ENCODE measurements at regions not wholly inside any gene's neighbourhood (a gene's known extent, or its start where the extent isn't known, plus 50 kb on each side); places are given as distances from the start of the nearest gene placed in this dataset.
"Not testable (repeated sequence)": the region's sequence is repeated elsewhere in the genome, so short reads cannot be mapped to it uniquely, and the experiment has no call there.

DNA sequence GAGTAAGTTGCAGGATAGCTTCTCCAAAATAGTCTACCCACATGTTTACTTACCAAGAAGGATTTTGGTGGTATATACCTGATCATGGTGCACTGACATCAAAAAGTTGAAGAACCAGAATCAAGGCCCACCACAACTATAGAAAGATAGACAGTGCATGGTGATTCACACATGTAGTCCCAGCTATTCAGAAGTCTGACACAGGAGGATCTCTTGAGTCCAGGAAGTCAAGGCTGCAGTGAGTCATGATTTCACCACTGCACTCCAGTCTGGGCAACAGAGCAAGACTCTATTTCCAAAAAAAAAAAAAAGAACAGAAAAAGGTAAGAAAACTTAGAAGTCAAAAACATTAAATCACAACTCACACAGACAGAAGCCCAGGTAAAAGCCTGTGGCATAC is 422.2 kb upstream of the FOXG1 start:
- DNase-seq (ENCODE audit: low spot score), result no peak

DNA sequence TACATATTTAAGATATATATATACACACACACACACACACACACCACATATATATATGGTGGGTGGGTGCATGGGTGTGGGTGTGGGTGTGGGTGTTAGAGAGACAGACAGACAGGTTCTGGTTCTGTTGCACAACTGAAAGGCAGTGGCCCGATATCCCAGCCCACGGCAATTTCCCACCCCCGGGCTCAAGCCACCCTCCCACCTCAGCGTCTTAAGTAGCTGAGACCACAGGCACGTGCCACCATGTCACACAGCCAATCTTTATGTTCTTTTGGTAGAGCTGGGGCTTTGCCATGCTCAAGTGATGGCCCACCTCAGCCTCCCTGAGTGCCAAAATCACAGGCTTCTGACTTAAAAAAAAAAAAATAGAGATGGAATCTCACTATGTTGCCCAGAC is 417.8 kb upstream of the FOXG1 start:
- DNase-seq (ENCODE audit: low spot score), result no peak

DNA sequence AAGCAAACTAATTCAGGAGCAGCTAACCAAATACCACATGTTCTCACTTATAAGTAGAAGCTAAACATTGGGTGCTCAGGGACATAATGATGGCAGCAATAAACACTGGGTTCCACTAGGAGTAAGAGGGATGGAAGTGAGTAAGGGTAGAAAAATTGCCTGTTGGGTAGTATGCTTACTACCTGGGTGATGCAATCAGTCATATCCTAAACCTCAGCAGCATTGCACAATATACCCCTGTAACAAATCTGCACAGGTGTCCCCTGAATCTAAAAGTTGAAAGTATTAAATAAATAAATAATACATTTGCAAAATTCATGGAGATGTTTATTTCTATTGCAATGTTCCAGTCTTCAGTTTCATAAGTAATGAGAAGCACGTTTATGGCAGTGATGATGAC is 409.8 kb upstream of the FOXG1 start:
- no peak for DNase-seq (ENCODE audit: low spot score)

DNA sequence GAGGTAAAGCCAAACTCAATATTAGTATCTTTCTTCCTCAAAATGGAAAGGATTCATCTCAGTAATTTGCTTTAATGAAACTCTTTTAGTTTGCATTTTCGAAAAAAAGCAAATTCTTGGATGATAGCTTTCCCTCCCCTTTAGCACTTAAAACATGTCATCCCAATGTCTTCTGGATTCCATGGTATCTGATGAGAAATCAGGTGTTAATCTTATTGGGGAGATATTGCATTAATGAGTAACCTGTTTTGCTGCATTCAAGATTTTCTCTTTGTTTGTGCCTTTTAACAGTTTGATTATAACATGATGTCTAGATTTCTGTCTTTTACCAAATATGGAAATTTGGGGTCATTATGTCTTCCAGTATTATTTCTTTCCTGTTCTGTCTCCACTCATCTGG is 405.1 kb upstream of the FOXG1 start:
- DNase-seq (ENCODE audit: low spot score), result no peak

DNA sequence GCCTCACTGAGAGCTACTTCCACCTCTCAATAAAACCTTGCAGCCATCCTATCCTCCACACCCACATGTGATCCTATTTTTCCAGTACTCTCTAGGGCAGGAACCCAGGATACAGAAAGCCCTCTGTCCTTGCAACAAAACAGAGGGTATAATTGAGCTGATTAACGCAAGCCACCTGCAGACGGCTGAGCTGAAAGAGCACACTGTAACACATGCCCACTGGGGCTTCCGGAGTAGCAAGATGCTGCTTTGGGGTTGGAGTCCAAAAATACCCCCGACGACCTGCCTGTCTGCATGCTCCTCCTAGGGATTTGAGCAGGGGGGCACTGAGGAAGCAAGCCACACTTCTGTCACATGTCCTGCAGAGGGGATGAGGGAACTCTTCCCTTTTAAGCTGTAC is 401.1 kb upstream of the FOXG1 start:
- DNase-seq (ENCODE audit: low spot score), result no peak

DNA sequence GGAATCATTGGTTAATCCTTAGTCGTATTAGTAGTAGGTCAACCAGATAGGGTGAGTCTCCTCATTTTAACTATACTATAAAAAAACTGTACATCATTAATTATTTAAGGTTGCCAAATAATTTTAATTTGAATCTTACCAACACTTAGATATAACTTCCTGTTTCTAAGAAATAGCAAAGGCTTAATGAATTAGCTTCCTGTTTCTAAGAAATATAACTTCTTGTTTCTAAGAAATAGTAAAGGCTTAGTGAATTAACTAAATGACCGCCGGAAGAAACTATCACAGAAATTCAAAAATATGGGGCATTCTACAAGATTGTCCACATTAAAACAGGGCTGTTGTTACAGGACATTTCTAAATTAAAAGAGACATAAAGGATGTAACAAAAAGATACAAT is 392.9 kb upstream of the FOXG1 start:
- no peak for DNase-seq (ENCODE audit: low spot score)

DNA sequence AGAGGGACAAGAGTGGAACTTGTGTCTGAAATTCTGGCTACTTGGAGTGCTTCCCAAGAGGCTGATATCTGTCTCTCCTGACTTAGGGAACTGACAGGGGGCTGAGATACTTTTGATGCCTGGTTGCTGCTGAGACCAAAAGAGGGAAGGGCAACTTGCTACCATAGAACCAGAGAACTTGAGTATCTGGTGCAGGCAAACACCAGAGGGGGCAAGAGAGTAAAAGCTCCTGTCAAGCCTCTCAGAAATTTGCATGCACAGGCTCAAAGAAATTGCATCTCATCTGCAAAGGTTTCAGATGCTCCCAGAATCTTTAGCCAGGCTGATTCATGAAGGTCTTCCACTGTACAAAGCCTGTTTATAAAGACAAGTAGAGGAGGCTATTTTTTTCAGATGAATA is 391.3 kb upstream of the FOXG1 start:
- DNase-seq (ENCODE audit: low spot score), result no peak

DNA sequence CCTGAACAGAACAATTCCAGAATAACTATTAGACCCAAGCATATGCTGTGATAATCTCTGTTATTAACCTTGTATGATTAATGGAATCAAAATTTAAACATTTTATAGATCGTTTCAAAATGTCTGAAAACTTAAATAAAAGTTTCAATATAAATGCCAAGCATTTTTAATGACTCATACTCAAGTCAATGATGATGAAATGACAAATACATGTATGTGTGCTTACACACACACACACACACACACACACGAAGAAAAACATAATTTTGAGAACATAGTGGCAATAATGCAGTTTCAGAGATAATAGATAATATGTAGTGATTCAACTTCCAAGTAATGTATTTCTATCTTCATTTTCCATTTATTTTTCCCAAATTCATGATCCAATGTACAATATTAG is 384.9 kb upstream of the FOXG1 start:
- no peak for DNase-seq (ENCODE audit: low spot score)

DNA sequence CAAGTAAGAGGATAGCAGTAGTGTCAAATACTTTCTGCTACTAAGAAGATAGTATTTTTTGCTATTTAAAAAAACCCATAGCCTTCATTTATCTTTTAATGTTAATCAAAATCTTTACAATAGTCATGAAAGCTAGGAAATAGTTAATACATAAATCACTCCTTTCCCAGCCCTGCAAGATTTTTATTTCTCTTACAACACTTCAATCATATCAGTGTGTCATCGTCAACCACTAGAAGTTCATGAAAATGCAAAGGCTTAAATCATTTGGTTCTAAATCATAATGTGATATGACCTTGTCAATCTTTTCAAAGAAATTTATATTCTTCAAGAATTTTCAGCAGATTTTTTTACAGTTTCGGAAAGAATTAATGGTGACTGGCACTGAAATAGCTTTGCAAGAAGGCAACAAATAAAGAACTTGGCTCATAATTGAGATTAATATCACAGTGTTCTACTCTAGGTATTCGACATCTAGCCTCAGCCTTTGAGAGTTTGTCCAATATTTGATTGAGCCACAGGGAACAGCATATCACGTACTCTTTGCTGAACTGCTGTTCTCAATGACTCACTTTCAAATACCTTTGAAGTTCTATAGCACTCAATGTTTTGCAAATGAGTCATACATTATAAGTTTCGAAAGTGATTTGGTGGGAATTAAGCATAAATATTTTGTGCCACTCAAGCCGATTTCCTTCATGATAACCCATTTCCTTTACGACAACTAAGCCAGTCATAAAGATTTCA is 384.0 kb upstream of the FOXG1 start:
- DNase-seq (ENCODE audit: low spot score), result peak; percentile 53

DNA sequence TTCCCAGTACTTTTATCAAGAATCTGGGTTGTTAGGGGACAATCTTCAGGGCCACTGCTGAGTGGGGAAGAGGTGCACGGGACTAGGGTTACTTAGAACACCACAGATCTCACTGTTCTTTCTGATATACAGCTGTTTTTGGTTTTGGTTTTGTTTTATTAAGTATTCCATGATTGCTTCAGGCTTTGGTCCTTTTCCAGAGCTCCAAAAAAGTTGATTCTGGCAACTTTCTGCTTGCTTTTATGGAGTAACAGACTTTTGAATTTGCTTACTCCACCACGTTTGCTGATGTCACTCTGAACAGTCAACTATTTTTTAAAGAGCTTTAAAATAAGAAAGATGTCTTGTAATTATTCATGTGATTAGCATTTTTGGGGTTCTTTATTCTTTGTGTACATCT is 368.1 kb upstream of the FOXG1 start:
- DNase-seq (ENCODE audit: low spot score), result no peak

DNA sequence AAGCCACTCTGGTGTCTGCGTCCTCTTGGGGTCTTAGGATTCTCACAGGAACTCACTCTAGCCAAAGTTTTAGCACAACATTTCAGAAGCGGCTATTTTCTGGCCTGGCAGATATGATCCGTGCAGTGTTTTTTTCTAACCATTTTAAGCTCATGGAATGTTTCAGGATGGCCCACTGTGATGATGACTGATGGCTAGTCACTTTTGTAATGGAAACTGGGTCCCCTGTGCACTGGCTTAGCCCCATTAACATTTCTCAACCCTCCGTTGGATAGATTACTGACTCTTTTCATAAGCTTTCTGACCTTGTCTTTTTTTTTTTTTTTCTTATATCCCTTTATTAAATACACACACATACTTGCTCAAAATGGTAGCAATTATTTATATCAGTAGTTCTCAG is 364.9 kb upstream of the FOXG1 start:
- DNase-seq (ENCODE audit: low spot score), result not testable (repeated sequence)

DNA sequence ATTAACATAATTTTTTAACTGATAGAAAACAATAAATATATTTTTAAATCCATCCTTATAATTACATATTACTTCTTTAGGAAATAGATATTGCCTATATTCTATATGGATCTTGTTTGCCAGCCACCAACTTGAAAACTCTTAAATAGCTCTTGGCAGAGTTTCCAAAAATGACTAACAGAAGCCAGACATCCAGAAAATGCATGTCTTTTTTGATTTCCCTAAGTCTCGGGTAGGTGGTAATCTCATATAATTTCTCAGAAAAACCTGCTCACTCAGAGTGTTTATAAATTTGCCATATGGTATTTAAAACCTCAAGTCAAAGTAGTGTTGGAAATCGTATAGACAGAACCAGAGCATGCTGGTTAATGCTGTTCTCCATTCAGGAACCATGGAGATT is 360.4 kb upstream of the FOXG1 start:
- DNase-seq (ENCODE audit: low spot score), result no peak

DNA sequence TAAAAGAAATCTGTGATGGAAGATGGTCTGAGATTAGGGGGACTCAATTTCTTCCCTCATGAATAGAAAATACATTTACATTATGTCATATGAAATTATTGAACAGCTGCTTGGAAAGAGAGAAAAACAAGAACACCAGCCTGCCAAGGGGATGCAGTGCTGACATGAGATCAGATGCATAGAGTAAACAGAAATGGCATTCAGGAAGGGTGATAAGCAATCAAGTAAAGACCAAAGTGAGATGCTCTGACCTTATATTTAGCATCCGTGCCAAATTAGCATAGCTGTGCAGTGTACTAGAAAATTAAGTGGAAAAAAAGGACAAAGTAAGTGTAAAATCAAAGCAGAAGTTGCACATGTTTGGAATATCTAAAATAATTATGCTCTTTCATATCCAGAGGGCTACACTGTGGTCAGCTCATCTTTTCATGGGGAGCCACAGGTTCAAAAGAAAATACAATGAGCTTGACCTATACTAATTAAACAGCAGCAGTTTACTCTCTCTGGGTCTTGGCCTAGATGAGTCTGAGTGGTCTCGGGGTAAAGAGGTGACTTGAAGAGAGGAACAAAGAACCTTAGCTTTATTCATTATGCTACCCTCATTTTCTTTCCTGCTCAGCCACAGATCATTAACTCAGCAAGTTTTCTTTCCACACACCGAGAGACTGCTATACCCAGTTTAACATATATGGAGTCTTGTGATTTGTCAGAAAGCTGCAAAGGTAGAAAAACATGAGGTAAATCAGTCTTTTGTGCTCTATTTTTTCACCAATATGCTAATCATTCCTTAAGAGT is 359.4 kb upstream of the FOXG1 start:
- no peak for DNase-seq (ENCODE audit: low spot score)

DNA sequence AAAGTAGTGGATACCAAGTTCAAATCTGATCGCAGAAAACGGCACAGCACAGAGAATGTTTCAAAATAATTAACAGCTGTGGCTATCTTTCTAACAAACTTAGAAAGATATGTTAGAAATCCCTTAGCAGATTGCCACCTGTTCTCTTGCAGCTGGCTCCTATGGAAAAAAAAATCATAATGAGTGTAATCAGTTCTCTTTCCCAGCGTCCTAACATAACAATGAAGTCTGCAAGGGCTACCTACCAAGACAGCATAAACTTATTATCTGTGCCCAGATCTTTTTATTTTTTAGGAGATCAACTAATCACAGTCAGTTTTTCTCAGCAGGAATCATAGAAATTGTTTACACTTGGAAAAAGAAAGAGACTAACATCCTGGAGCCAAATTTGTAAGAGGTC is 358.6 kb upstream of the FOXG1 start:
- DNase-seq (ENCODE audit: low spot score), result no peak

DNA sequence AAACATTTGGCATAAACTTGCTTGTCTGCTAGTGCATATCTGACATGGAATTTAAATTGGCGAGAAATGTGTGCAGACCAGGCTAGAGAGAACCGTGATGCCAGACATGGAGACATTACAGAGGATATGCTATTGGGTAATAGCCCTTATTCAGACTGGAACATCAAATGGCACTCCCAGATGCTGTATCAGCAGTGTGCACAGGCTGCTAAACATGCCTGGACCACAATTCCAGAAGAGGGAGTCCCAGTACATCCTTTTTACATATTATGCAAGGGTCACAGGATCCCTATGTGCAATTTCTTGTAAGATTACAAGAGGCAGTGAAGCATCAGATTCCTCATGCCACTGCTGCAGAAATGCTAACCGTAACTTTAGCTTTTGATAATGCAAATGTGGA is 354.5 kb upstream of the FOXG1 start:
- no peak for DNase-seq (ENCODE audit: low spot score)

DNA sequence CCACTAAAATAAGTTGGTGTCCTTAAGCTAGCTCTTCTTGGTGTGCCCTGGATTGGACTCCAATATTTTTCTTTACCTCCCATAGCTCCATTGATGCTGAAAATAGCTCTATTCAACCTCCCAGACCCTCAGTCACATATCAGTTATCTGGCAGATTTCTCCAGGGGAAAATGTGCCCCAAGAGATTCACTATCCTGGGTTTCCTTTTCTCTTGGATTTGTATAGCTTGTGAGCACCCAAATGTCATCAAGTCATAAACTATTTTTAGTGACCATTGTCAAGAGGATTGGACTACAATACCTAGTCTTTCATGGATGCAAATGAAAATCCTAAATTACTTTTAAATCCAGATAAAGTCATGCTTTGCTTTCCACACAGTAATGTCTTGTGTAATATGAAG is 339.6 kb upstream of the FOXG1 start:
- no peak for DNase-seq (ENCODE audit: low spot score)

DNA sequence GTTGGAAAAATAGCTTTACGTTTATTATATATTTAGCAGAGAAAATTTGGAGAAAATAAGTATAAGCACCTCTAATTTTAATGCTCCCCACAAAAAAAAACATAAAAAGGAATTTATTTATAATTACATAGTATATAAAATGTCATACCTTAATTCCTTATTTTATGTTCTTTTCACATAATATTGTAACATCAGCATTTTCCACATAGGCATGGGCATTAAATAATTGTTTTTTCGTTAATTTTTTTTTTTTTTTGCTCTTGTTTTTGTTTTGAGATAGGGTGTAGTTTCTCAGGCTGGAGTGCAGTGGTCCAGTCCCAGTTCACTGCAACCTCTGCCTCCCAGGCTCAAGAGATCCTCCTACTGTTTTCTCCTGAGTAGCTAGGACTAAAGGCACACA is 329.8 kb upstream of the FOXG1 start:
- no peak for DNase-seq (ENCODE audit: low spot score)

DNA sequence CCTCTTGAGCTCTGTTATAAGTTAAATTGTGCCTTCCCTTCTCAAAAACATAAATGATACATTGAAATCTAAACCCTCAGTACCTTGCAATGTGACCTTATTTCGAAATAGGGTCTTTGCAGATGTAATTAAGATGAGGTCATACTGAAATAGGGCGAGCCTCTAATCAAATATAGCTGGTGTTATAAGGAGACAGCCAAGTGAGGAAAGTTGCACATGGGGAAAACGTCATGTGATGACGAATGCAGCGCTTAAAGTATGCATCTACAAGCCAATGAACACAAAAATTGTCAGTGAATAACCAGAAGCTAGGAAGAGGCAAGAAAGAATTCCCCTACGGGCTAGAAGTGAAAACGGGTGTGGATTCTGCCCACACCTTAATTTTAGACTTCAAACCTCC is 305.2 kb upstream of the FOXG1 start:
- DNase-seq (ENCODE audit: low spot score), result no peak

DNA sequence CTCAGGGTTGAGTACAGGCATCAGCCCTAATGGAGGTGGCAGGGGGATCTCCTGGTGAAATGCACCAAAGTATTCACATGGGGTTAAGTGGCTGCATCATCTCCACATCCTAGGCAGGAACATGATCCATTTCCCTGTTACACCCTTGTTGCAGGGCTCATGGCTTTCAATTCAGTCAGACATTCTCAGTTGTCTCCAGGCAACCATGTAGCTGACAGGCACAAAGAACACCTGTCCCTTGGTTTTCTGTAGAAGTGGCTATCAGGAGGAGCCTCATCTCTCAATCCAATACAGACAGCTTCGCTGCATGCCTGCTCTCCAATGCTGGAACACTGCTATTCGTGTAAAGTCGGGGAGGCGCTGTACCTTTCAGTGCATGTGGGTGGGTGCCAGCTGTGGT is 299.0 kb upstream of the FOXG1 start:
- DNase-seq (ENCODE audit: low spot score), result no peak

DNA sequence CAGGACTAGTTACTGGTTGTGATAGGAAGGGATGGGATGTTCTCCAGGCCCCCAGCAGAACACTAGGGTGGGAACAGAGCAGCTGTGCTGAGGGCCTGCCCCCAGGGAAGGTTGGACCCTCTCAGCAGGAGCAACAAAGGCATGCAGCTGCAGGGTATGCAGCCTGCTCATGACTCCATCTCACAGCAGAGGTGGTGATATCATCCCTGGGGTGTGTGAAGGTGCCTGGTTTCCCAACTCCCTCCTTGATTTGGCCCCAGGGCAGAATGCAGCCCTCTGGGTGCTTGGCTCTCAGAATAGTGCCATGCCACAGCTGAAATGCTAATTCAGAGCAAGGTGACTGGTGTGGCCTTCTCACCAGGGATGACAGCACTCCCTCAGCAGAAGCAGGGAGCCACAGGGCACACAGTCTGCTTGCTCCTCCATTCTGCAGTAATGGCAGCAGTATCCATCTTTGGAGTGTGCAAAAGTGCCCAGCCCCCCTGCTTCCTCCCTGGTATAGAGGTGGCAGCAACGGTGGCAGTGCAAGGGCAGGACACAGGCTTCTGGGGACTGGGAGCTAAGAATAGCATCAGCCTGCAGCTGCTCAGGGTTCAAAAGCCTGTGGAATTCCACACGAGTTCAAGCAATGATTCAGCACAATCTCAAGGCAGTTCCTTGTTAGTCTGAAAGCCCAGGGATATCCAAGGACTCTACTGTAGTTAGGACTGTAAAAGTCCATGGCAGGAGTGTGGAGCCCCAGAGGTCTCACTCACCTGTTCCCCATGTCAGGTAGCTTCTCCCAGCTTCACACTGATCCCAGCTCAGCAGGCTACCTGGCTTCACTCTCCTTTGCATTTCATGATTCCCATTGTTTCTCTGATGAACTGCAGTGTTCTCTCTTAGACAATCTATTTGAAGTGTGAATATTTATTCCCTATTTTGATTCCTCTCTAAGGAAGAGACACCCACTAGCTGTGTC is 298.1 kb upstream of the FOXG1 start:
- DNase-seq (ENCODE audit: low spot score), result no peak

DNA sequence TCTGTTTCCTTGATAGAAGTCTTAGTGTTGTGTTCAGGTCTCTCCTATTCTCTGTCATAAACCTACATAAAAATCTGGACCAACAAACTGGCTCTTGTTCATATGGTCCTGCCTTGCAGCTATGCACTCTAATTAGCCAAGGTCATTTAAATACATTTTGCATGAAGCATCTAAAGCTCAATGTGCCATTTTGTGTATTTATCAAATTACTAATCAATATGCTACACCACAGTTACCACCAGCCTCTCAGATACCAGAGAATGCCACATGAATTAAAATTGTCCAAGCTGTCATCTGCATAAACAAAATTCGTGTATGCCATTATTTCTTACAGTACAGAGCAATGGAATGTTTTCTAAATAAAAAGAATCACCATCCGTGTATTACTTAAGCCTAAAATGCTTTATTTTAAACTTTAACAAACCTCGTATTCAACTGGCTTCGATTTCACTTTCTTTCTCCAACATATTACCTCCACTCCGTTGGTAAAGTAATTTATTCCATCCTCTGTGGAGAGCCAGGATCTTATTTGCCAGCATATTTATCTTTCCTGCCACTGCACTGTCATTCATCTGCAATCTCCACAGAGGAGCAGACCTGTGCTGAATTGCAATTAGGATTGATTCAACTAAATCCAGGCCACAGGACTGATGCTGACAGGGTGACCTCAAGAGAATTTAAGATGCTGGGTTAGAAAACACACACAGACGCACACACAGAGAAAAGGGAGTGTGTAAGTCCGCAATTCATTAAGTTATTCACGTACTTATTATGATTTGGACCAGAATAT is 284.1 kb upstream of the FOXG1 start:
- no peak for DNase-seq (ENCODE audit: low spot score)

DNA sequence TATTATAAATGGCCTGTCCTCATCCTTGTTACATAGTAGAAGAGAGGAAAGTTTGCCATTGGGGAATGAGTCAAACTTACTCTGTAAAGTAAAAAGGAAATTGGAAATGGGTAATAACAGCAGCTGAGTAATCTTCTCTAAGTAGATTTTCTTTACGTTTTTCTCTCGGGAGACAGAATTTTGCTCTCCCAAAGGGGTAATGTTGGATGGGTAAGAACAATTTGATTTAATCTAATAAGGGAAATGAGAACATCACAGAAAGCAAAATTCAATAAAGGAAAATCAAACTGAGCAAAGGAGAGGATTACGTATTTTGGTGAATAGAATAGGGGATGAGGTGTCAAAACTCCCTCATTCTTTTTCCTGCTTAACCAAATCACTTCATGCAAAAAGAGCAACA is 283.1 kb upstream of the FOXG1 start:
- DNase-seq (ENCODE audit: low spot score), result no peak
